NCI-H460 (cell line): ENCODE measurements at regions not wholly inside any gene's neighbourhood (a gene's known extent, or its start where the extent isn't known, plus 50 kb on each side); places are given as distances from the start of the nearest gene placed in this dataset.
"Not testable (repeated sequence)": the region's sequence is repeated elsewhere in the genome, so short reads cannot be mapped to it uniquely, and the experiment has no call there.

Source experiments
- DNase-seq: peaks from one replicate; pipeline ENCODE4 v3.0.0-alpha.2; 2016; ENCODE audit warnings: low read depth; ENCODE audit errors: extremely low read depth

DNA sequence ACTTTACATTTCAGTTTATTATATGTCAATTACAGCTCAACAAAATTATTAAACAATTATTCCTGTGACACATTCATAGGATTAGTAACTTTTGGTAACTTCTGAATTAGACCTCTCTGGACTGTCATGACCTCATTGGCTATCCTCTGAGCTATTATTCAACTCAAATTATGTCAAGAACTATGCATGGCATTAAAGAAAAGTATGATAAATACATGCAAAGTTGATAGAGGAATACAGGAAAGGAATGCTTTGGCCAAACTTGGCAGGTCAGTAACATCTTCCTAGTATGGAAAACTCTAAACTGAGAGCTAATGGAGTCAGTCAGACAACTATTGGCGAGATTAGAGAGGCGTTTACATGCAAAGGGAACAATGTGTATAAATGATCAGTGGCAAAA, 158.4 kb downstream of the DUSP10 start:
- no peak for DNase-seq

DNA sequence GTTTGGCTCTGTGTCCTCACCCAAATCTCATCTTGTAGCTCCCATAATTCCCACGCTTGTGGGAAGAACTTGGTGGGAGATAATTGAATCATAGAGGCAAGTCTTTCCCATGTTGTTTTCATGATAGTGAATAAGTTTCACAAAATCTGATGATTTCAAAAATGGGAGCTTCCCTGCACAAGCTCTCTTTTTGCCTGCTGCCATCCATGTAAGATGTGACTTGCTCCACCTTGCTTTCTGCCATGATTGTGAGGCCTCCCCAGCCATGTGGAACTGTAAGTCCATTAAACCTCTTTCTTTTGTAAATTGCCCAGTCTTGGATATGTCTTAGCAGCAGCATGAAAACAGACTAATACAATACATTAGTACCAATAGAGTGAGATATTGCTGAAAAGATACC, 154.9 kb downstream of the DUSP10 start:
- not testable (repeated sequence) for DNase-seq

DNA sequence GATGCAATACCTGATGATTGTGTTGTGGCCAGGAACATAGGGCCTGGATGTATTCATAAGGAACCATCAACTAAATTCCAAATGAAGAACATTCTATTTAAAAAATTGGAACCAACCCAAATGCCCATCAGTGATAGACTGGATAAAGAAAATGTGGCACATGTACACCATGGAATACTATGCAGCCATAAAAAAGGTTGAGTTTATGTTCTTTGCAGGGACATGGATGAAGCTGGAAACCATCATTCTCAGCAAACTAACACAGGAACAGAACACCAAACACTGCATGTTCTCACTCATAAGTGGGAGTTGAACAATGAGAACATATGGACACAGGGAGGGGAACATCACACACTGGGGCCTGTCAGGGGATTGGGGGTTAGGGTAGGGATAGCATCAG, 150.6 kb downstream of the DUSP10 start:
- DNase-seq = not testable (repeated sequence)

DNA sequence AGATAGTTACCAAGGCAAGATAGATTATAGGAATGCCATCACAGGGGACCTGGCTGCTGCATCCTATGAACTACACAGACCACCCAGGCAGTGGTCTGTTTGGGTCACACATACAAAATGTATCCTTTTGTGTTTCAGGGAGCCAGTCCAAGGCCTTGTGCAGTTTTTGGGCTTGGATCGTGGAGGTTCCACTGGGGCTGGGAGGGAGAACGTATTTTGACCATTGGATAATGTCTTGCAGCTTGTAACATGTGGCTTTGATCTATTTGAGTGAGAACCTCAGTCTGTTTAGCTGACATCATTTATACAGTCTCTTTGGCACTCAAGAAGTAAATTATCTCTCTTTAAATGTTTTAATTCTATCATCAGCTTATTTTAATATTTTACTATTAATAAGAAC, 147.3 kb downstream of the DUSP10 start:
- no peak for DNase-seq

DNA sequence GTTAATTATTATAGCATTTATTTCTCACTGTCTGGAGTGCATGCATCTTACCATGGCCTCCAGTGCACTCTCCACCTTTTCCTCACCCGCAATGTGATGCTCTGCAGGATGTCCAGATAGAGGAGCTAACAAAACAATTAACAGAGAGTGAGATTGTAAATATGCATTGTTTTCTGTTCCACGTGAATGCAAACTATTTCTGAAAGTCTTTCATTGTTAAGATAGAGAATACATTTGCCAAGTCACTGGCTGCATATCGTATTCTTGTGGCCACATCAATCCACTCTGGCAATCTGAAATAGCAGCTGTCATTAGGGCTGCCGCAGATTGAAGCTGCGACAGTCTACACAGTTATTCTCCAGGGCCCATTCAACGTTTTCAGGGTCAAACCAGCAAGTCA, 143.8 kb downstream of the DUSP10 start:
- no peak for DNase-seq

DNA sequence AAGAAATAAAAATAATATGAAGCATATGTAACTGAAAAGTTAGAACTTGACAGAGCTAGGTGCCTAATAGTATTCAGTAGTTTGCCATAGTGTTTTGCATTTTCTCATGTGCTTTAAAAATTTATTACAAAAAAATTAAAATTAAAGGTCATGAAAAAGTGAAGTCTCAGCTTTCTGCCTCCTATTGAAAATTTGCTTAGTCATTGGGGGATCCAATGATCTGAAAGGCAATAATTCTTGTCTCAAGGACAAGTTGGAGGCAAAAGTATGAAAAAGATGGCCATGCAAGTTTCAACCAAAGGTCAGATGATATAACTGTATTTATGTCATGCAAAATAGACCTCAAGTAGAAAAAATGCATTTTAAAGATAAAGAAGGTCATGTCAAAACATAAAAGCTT, 140.7 kb downstream of the DUSP10 start:
- no peak for DNase-seq

DNA sequence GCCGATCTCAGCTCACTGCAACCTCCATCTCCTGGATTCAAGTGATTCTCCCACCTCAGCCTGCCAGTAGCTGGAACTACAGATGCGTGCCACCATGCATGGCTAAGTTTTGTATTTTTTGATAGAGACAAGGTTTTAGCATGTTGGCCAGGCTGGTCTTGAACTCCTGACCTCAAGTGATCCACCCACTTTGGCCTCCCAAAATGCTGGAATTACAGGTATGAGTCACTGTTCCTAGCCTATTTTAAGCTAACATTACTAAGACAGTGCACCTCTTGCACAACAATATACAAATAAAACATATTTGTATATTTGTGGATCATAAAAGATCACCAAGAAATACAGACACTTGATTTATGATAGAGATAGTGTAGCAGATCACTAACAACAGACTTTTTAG, 139.1 kb downstream of the DUSP10 start:
- no peak for DNase-seq

DNA sequence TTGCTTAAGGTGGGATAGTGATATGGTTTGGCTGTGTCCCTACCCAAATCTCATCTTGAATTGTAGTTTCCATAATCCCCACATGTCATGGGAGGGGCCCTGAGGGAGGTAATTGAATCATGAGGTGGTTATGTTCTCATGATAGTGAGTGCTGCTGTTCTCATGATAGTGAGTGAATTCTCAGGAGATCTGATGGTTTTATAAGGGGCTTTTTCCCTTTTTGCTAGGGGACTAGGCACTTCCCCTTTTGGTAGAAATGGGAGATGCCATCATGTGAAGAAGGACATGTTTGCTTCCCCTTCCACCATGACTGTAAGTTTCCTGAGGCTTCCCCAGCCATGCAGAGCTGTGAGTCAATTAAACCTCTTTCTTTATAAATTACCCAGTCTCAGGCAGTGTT, 137.5 kb downstream of the DUSP10 start:
- DNase-seq = not testable (repeated sequence)

DNA sequence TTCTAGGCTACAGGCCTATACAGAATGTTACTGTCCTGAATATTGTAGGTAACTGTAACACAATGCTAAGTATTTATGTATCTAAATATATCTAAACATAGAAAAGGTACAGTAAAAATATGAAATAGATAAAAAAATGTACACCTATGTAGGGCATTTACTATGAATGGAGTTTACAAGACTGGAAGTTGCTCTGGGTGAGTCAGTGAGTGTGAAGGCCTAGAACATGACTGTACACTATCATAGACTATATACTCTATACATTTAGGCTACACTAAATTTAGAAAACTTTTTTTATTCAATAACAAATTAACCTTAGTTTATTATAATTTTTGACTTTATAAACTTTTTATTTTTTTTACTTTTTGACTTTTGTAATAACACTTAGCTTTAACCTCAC, 136.9 kb downstream of the DUSP10 start:
- no peak for DNase-seq

DNA sequence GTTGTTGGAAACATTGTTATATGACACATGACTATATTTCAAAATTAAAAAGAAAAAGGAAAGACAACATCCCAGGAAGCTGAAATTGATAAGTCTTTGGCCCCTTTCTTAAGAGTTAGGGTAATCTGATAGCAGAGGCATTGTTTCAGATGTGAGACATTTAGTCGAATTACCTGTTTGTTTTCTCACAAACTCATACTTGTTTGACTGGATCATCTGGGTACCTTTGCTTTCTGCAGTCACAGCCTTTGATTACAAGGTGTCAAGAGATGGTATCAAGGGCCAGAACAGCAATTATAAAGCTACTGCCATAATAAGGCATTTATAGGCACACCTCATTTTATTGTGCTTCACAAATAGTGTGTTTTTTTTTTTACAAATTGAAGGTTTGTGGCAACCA, 136.3 kb downstream of the DUSP10 start:
- no peak for DNase-seq

DNA sequence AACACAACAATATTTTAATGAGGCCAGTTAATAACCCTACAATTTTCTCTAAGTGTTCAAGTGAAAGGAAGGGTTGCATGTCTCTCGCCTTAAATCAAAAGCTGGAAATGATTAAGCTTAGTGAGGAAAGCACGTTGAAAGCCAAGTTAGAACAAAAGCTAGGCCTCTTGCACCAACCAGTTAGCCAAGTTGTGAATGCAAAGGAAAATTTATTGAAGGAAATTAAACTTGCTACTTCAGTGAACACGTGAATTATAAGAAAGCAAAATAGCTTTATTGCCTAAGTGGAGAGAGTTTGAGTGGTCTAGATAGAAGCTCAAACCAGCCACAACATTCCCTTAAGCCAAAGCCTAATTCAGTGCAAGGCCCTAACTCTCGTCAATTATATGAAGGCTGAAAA, 135.6 kb downstream of the DUSP10 start:
- no peak for DNase-seq

DNA sequence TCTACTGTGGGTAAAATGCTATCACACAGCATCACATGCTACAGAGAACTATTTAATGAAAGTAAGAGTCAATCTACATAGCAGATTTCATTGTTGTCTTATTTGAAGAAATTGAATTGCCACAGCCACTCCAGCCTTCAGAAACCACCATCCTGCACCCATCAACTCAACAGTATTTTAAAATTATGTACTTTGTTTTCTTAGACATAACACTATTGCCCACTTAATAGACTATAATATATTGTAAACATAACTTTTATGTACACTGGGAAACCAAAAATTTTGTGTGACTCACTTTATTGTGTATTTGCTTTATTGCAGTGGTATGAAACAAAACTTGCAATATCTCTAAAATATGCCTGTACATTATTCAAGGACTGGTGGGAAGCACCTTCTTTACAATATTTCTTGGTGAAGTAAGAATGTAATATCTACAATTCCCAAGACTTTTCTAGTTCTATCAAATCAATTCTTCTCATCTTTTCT, 133.0 kb downstream of the DUSP10 start:
- DNase-seq = no peak

DNA sequence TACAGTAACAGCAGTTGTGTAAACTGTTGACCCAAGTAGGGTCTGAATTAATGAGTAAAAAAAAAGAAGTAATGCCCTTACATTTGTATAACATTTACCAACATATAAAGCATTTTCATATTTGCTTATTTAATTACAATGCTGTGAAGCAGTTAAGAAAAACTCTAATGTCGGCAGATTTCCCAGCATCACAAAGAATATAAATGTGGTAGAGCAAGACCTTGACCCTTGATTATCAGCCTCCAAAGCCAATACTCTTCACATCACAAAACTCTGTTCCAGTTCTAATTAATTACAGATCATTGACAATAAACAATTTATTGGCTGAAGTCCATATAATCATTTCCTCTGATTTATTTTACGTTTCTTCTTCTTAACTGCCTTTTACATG, 130.2 kb downstream of the DUSP10 start:
- no peak for DNase-seq

DNA sequence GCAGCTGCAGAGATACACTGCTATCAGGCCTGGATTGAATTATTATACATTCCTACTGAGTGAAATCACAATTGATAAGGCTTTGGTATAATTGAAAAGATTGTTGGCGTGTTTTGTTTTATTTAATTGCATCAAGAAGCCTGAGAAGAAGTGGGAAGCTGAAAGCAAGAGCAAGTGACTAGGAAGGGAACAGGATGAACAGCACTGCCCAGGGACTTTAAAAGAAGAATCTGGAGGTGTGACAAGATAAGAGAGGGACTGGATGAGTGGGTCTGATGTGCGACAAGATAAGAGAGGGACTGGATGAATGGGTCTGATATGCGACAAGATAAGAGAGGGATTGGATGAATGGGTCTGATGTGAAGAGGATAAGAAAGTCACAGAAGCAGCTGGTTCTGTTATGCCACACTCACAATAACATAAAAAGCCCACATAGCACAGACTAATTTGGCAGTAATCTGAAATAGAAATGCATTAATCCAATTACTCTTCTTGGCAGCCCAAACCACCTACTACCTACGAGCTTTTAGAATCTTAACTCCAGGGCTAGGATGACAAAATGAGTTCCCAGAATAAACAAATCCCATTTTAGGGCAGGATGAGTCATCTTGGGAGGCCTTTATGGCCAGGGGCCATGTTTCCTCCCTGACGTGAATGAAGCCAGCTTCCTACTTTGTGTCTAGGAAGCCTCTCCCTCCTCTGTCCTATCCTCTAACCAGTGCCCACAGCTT, 129.7 kb downstream of the DUSP10 start:
- DNase-seq = peak; percentile 41

DNA sequence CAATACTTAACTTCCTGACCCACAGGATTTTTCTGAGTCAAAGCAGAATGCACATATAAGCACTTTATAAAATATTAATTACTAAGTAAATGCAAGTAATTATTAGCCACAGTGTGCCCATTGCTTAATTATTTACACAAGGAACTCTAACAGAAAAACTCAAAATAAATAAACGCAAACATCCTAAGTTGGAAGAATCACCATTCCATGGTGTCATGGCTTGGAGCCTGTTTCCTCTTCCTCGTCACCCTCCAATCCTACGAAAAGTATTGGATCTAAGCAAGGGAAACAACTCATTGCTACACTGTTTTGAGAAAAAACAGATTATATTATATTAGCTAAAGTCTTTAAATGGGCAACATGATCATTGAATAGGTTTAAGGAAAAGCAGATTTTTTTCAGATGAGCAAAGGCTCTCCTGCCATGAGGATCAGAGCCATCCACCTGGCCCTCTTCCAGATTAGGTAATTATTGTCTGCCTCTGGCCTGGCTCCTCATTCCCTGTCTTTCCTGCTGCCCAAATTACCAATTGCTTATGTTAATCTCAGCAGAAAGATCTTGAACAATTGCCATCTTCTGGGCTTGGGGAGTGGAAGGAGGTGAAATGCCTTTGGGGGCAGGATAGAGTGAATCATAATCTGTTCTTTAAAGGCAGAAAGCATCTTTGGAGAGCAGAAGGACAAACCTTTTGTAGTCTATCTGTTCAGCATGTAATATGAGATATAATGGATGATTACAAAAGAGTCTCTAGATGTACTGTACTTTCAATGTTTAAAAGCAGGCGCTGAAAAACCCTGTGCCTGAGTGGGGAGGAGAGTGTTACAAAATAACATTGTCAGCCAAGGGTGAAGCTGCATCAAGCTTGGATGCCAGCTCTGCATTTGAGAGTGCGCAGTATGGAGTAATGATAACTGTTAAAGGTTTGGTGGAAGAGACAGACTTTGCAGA, 121.2 kb downstream of the DUSP10 start:
- no peak for DNase-seq

DNA sequence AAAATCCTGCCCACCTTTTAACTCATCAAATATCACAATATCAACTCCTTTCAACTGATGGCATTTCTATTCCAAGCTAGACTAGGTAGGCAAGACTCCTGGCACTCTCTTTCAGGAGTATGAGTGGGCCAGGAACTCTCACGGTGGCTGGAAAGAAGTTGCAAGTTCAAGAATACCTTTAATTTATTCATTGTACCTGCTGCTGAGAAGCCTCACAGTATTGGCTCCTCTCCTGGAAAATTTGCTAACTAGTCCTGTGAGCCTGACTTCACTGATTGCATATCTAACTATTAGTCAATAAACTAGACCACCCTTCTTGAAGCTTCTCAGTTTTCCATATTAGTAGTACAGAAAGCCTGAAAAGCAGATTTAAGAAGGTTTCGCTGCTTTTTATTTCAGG, 120.2 kb downstream of the DUSP10 start:
- DNase-seq = no peak

DNA sequence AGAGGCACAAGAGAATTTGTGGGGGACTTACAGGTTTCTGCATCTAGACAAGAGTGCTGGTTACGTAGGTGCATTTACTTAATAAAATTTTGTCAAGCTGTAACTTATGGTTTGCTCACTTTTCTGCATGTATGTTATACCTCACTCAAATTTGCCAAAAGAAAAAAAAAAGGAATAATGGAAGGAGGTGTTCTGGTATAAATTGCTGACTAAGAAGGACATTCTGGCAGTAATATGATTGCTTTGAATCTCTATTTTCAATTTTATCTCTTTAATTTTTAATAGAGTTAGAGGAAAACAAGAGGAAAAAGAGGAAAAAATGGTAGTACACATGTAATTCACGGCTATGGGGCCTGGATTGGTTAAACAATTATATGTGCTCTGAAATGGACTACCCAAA, 119.5 kb downstream of the DUSP10 start:
- DNase-seq = no peak

DNA sequence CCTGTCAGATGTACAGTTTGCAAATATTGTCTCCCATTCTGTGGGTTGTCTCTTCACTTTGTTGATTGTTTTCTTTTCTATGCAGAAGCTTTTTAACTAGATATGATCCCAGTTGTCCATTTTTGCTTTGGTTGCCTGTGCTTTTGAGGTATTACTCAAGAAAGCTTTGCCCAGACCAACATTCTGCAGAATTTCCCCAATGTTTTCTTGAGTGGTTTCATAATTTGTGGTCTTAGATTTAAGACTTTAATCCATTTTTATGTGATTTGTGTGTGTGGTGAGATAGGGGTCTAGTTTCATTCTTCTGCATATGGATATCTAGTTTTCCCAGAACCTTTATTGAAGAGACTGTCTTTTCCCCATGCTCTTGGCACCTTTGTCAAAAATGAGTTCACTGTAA, 116.9 kb downstream of the DUSP10 start:
- DNase-seq = no peak

DNA sequence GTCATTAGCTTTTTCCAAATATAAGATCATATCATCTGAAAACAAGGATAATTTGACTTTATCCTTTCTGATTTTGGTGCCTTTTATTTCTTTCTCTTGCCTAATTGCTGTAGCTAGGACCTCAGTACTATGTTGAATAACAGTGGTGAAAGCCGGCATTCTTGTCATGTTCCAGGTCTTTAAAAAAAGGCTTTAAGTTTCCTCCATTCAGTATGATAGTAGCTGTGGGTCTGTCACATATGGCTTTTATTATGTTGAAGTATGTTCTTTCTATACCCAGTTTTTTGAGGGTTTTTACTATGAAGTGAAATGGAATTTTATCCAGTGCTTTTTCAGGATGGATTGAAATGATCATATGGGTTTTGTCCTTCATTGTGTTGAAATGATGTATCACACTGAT, 115.8 kb downstream of the DUSP10 start:
- no peak for DNase-seq

DNA sequence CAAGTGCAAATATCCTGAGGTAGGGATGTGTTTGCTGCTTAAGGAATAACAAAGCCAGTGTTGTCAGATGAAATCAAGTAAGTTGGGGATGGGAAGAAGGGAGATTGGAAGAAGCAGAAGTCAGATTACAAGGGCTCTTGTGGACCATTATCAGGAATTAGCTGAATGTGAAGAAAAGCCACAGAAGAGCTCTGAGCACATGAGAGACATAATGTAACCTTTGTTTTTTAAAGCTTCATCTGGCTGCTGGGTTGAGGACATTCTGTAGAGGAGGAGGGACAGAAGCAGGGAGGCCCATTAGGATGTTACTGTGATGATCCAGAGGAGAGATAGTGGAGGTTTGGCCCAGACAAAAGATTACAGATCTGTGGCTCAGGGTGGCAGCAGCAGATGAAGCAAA, 111.7 kb downstream of the DUSP10 start:
- DNase-seq = no peak

DNA sequence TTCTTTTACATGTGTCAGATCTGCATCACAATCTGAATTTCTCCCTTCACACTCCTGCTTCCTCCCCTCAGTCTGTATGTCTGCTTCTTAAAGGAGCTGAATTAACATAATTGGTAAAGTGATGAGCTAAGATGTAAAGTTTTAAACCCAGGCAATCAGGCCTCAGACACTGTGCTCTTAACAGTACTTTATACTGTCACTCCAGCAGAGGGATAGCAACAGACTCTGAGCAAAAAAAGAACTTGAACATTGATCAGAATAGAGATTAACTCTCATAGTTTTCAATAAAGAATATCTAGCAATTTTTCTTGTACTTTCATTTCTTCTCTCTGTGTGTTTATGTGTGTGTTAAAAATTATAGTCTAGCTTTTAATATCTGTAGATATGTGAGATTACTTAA, 110.3 kb downstream of the DUSP10 start:
- DNase-seq = no peak

DNA sequence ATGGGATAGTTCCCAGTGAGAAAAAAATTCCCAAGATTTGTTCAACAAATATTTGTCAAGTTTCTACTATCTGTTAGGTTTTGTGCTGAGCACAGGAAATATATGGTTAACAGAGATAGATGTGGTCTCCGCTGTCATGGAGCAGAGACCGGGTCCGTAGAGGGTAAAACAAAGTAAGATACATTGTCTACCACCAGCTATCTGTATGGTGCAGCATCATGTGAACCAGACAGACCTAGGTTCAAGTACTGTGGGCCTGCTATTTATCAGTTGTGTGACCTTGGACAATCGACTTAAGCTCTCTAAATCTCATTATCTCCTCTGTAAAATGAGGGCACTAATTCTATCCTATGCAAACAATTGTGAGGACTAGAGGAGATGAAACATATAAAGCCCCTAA, 109.8 kb downstream of the DUSP10 start:
- DNase-seq = no peak
